ENCODE measurements at regions not wholly inside any gene's neighbourhood (a gene's known extent, or its start where the extent isn't known, plus 50 kb on each side); places are given as distances from the start of the nearest gene placed in this dataset.

- H3K4me1 ChIP-seq (ENCODE audit: insufficient read depth, low read length), result peaks cover 14% of the 10 kb centered on the region
- H3K27me3 ChIP-seq (ENCODE audit: control insufficient read depth in 1 of 2, insufficient read depth in 2 of 2, low read length in 2 of 2), result no peaks in the 10 kb centered on the region
- ATAC-seq (ENCODE audit: poor library complexity) (no peak), DNase-seq (no peak)
- no peak overlapping the region for H3K27ac ChIP-seq (ENCODE audit: low read depth in 1 of 2, low read length in 2 of 2)
- H3K4me3 Mint-ChIP-seq, result no peak overlapping the region
- no peaks in the 10 kb centered on the region for H3K36me3 ChIP-seq (ENCODE audit: insufficient read depth, low read length)
- H3K27ac Mint-ChIP-seq, result no peak overlapping the region
- ChIA-PET POLR2A (no interaction called here), CTCF (no interaction called here)
- H3K36me3 Mint-ChIP-seq (ENCODE audit: low read depth), result no peaks in the 10 kb centered on the region
- H3K4me3 ChIP-seq (ENCODE audit: low read length), result no peak overlapping the region
- H3K9me3 ChIP-seq (ENCODE audit: control insufficient read depth in 1 of 2, insufficient read depth in 1 of 2, low read length in 2 of 2), result peaks cover 0 to 3% of the 10 kb centered on the region in 2 experiments
- peaks cover 11% of the 10 kb centered on the region for H3K4me1 Mint-ChIP-seq (ENCODE audit: low read depth)
- intact Hi-C loops (cut with DNase I, micrococcal nuclease), result no loop called here
- H3K27me3 Mint-ChIP-seq, result peaks cover under 1% of the 10 kb centered on the region
- H3K9me3 Mint-ChIP-seq, result peaks cover 4% of the 10 kb centered on the region
- TF ChIP-seq CTCF (IDR thresholded peaks at IDR 0.05), result no peak
Measured at GRCh38 chr16:79754081-79754480, 153.5 kb upstream of the MAF start.

GRCh38 chr16:79753286-79753685, 152.7 kb upstream of the MAF start:
- POLR2A ChIA-PET, result no interaction called here
- H3K9me3 ChIP-seq (ENCODE audit: control insufficient read depth in 1 of 2, insufficient read depth in 1 of 2, low read length in 2 of 2), result peaks cover 0 to 3% of the 10 kb centered on the region in 2 experiments
- ATAC-seq (ENCODE audit: poor library complexity), result no peak
- H3K4me1 ChIP-seq (ENCODE audit: insufficient read depth, low read length), result peaks cover 14% of the 10 kb centered on the region
- Mint-ChIP-seq H3K9me3 (peaks cover 4% of the 10 kb centered on the region), H3K27me3 (peaks cover 4% of the 10 kb centered on the region), H3K36me3 (ENCODE audit: low read depth) (no peaks in the 10 kb centered on the region), H3K27ac (no peak overlapping the region), H3K4me3 (no peak overlapping the region), H3K4me1 (ENCODE audit: low read depth) (peaks cover 11% of the 10 kb centered on the region)
- DNase-seq, result no peak
- no peak overlapping the region for H3K27ac ChIP-seq (ENCODE audit: low read depth in 1 of 2, low read length in 2 of 2)
- intact Hi-C loops (cut with DNase I, micrococcal nuclease), result no loop called here
- H3K4me3 ChIP-seq (ENCODE audit: low read length), result no peak overlapping the region
- H3K27me3 ChIP-seq (ENCODE audit: control insufficient read depth in 1 of 2, insufficient read depth in 2 of 2, low read length in 2 of 2), result no peaks in the 10 kb centered on the region
- CTCF ChIA-PET, result no interaction called here
- no peaks in the 10 kb centered on the region for H3K36me3 ChIP-seq (ENCODE audit: insufficient read depth, low read length)
- TF ChIP-seq CTCF (IDR thresholded peaks at IDR 0.05), result no peak

- intact Hi-C loops (cut with DNase I, micrococcal nuclease), result no loop called here
- TF ChIP-seq CTCF (IDR thresholded peaks at IDR 0.05), result no peak
- ATAC-seq (ENCODE audit: poor library complexity) (no peak), DNase-seq (no peak)
- H3K27ac Mint-ChIP-seq, result no peak overlapping the region
- Histone ChIP-seq H3K4me1 (ENCODE audit: insufficient read depth, low read length) (peaks cover 11% of the 10 kb centered on the region), H3K9me3 (ENCODE audit: control insufficient read depth in 1 of 2, insufficient read depth in 1 of 2, low read length in 2 of 2) (peaks cover 0 to 3% of the 10 kb centered on the region in 2 experiments), H3K27me3 (ENCODE audit: control insufficient read depth in 1 of 2, insufficient read depth in 2 of 2, low read length in 2 of 2) (no peaks in the 10 kb centered on the region), H3K4me3 (ENCODE audit: low read length) (no peak overlapping the region), H3K36me3 (ENCODE audit: insufficient read depth, low read length) (no peaks in the 10 kb centered on the region), H3K27ac (ENCODE audit: low read depth in 1 of 2, low read length in 2 of 2) (no peak overlapping the region)
- peaks cover 11% of the 10 kb centered on the region for H3K4me1 Mint-ChIP-seq (ENCODE audit: low read depth)
- CTCF ChIA-PET, result no interaction called here
- H3K36me3 Mint-ChIP-seq (ENCODE audit: low read depth), result no peaks in the 10 kb centered on the region
- peaks cover 4% of the 10 kb centered on the region for H3K9me3 Mint-ChIP-seq
- POLR2A ChIA-PET, result no interaction called here
- peaks cover 4% of the 10 kb centered on the region for H3K27me3 Mint-ChIP-seq
- no peak overlapping the region for H3K4me3 Mint-ChIP-seq
Measured at GRCh38 chr16:79752396-79752795, 151.9 kb upstream of the MAF start.

All from CD4-positive, alpha-beta T cell (primary cell).